NCI-H526 (cell line): ENCODE measurements at regions not wholly inside any gene's neighbourhood (a gene's known extent, or its start where the extent isn't known, plus 50 kb on each side); places are given as distances from the start of the nearest gene placed in this dataset.

ENCODE experiments used
- DNase-seq, 2 experiments: peaks; one replicate each; lab custom pipeline; 2025; lab: John Stamatoyannopoulos, UW

DNA sequence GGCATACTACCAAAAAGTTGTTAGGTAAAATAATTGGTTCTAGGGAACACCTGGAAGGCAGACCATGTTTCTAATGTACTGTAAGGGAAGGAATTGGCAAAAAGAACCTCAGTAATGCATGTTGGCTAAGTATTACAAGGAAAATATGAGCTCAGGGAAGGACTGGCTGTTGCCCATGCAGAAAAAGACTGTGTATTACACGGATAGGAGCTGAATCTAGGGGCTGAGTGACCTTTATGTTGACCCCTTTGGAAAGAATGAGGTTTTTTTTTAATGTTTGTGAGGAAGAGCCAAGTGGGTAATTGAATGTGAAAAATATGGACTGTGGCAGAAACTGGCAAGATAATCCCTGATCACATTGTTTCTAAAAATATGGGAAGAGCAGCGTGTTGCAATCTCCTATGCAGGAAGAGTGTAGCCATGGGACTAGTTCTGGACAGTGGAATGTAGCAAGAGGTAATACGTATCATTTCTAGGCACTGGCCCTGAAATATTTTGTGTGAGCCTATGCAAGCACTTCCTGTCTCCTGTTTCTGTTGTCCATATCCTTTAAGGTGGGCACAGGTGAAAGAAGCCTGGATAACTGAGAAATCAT lies 95.1 kb upstream of the CNTNAP4 start:
- no peak for DNase-seq

GRCh38 chr16:76183647-76184046 lies 93.6 kb upstream of the CNTNAP4 start:
- DNase-seq: no peak

DNA sequence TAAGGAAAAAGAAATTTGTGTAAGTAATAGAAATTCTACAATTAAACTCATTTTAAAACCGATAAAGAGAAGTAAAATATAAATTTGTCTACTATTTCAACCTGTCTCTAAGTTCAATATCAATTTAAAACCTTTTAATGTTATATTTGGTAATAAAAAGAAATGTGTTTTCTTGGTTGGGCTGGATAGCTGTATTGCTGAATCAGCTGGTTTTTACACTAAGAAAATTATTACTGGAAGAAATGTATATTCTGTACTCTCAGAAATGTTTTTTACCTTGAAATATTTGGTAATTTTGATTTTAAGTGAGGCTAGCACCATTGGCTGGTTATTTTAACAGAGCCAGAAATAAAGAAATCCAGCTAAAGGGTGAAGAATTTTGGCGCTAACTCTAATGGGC lies 87.1 kb upstream of the CNTNAP4 start:
- DNase-seq: no peak

GRCh38 chr16:76190480-76190879 lies 86.7 kb upstream of the CNTNAP4 start:
- DNase-seq: no peak

DNA sequence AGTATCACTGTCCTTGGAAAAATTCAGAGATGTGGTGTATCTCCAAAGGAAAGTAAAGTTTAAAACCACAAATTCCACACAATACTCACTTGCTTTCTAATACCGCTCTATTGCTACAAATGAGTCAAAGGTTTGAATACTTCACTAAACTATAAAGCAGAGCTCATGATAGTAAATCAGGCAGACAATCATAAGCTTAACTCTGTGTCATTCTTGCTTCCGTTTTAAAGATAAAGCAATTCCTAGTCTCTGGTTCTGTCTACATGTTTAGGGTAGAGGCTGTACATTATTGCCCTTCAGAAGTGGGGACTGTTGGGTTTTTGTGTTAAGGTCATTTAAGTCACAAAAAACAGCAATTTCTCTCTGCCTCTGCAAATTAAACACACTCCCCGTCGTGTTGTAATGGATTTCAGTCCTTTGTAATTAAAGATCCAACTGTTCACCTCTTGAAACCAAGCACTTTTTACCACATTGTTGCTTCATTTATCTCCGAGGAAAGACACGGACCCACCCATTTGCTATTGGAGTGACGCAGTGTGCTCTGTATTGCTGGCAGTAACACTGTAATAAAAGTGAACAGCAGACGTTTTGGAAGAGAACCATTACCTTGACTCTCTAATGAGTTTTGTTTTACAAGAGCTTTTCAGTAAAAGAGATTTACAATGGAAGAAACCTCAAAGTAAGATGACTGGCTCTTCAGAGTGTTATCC lies 83.1 kb upstream of the CNTNAP4 start:
- no peak for DNase-seq

DNA sequence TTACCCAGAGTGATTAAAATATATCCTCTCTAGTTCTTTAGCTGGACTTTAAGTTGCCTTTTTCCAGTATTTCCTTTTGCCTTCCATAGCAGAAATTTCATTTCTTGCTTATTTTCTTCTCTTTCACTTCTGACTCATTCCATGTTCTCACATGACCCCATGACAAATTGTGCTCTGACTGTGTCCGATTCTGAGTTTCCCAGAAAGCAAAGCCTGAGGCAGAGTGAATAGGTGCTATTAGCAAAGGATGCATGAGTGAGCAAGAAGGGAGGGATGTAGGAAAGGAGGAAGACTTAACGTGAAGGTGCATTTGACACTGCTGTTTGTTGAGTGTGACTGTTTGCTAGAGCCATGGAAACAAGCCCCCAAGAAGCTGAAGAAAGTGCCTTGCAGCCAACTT lies 82.6 kb upstream of the CNTNAP4 start:
- no peak for DNase-seq

DNA sequence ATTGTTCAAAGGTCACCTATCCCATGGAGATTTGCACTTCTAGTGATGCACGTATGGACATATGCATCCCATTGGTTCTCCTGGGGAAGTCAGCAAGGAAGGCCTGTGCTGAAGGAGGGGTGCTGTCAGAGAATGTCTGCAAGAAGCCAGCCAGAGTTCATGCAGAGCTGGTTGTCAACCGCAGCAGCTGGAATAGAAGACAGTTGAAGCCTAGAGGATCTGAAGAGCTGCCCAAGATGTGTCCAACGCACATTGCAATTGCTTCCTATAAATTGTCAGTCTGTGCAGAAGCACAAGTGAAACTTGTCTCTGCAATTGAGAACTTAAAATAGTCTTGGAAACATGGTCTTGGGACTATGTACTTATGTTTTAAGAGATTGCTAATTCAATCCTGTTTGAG lies 82.1 kb upstream of the CNTNAP4 start:
- DNase-seq: no peak

DNA sequence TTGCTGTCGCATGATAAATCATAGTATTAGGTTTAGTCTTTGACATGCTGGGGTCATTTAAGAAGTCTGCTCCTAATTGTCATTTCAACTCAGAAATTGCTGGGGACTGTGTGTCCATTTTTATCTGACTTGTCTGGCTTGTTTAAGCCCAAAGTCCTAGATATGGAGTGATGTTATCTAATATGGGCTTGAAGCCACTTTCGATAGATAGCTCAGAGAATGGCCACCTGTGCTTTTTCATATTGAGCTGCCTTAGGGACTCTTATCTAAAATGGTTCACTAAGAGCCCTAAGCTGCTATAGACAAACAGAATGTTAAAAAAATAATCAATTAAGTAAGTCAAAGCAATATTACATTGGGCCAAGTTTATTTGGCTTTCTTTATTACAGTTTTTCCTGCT lies 81.6 kb upstream of the CNTNAP4 start:
- no peak for DNase-seq

DNA sequence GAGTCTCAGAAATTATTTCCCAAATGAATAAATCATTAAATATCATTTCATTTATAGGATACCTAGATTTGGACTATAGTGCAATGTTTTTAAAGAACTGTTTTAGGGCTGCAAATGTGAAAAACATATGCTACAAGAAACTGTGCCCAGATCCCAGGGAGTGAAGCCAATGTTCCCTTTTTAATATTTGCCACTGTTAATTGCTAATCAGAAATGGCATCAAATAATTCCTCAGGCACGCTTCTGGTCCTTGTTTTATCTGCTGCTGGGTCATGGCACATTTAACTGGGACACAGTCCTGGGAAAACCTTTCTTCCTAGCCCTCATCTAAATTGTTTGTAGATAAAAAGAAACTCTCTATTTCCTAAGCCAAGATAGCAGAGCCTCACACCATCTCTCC lies 79.3 kb upstream of the CNTNAP4 start:
- DNase-seq: no peak

GRCh38 chr16:76199681-76200220 lies 77.5 kb upstream of the CNTNAP4 start:
- no peak for DNase-seq

GRCh38 chr16:76201385-76201784 lies 75.8 kb upstream of the CNTNAP4 start:
- no peak for DNase-seq

DNA sequence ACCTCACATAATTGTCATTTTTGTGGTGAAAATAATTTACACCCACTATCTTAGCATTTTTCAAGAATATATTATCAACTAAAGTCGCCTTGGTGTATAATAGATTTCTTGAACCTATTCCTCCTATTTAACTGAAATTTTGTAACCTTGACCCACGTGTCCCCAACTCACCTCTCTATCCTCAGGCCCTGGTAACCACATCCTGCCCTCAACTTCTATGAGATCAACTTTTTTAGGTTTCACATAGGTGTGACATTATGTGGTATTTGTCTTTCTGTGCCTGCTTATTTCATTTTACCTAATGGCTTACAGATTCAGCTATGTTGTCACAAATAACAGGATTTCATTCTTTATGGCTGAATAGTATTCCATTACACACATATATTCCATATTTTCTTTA lies 73.0 kb upstream of the CNTNAP4 start:
- DNase-seq: no peak

- no peak for DNase-seq
Measured at GRCh38 chr16:76207270-76207669, 69.9 kb upstream of the CNTNAP4 start.

DNA sequence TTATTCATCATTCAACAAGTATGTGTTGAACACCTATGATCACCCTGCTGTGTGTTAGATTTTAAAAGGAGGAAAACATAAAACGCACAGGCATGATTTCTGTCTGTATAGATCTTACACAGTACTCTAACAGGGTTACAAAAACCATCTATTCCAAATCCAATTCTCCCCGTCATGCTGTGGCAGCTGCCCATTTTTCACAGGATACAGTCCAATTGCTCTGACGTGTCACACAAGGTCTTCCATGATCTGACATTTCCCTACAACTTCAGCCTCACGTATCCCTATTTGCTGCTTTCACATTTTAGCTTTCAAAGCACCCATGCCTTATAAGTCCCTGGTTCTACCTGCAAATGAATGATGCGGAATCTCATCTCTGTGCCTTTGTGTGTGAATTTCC lies 67.0 kb upstream of the CNTNAP4 start:
- no peak for DNase-seq

DNA sequence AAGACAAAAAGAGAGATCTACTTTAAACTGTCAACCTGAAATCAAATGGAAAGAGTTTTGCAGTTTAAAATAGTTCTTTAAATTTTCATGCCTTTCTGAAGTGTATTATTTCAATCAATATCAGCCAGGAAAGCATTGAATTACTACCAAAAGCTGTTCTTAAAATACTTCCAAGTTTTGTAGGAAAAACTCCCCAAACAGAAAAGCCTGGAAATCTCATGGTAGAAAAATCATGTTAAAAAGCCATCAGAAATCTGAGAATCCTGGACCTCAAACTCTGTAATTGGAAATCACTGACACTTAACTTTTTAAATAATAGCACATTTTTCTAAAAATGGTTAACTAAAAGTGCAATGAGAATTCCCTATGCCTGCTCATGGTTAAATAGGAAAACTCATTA lies 63.3 kb upstream of the CNTNAP4 start:
- DNase-seq: no peak

GRCh38 chr16:76214856-76215255 lies 62.3 kb upstream of the CNTNAP4 start:
- no peak for DNase-seq

DNA sequence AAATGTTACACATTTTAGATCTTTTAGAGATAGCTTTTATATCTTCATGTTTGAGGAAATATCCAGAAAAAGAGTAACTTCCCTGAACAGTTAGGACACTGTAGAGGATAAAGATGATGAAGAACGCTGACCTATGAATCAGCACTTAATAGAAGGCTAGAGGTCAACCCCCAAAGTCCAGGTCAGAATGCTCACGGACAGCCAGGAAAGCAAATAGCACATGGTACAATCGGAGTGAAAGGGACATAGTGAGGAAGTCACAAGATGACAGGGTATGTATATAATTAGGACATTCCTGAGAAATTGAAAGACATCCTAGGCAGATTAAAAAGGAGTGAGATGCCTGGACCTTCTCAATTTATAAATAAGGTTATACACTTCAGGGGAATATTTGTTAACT lies 55.1 kb upstream of the CNTNAP4 start:
- no peak for DNase-seq

GRCh38 chr16:76222853-76223252 lies 54.3 kb upstream of the CNTNAP4 start:
- no peak for DNase-seq

DNA sequence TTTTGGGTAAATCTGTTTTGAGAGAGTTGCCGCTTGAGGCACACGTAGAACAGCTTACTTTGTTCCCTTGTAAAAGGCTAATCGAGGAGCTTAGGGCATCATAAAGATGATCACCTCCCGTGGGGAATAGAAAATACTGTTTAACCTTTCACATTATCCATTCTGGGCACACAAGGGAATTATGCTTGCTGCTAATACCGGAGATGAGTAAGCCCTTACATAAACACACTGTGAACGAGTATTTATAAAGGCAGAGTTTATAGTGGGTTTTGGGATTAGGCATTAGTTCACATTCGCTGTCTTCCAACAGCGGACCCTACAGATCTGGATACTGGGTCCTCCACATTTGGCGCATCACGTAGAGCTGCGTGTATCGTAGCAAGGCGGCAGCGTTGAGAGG lies 51.2 kb upstream of the CNTNAP4 start:
- DNase-seq: no peak

- DNase-seq: no peak
Measured at GRCh38 chr16:76226481-76226880, 50.7 kb upstream of the CNTNAP4 start.
